ACC112 (cell line): ENCODE measurements at regions not wholly inside any gene's neighbourhood (a gene's known extent, or its start where the extent isn't known, plus 50 kb on each side); places are given as distances from the start of the nearest gene placed in this dataset.
"Not testable (repeated sequence)": the region's sequence is repeated elsewhere in the genome, so short reads cannot be mapped to it uniquely, and the experiment has no call there.

Experiments
- H2AFZ ChIP-seq: fragments of 200-600 bp; sonication (generic); one replicate; pipeline ENCODE4 v1.6.0; 2017; ENCODE audit warnings: antibody characterized with exemption, low read length; ENCODE audit not compliant: unreplicated experiment
- H3K27ac ChIP-seq: fragments of 200-600 bp; sonication (generic); 2 replicates; pipeline ENCODE4 v1.5.1; 2014; ENCODE audit warnings: low read depth, mild to moderate bottlenecking, antibody characterized with exemption, low read length, moderate library complexity
- H3K27me3 ChIP-seq: fragments of 200-600 bp; sonication (generic); 2 replicates; pipeline ENCODE4 v1.6.1; 2014; ENCODE audit warnings: mild to moderate bottlenecking, antibody characterized with exemption, low read length, moderate library complexity, mixed read lengths; ENCODE audit not compliant: insufficient read depth
- H3K36me3 ChIP-seq: fragments of 200-600 bp; sonication (generic); 2 replicates; pipeline ENCODE4 v1.6.1; 2016; ENCODE audit warnings: mild to moderate bottlenecking, antibody characterized with exemption, low read length, moderate library complexity, mixed read lengths; ENCODE audit not compliant: insufficient read depth
- H3K4me1 ChIP-seq: fragments of 200-600 bp; sonication (generic); one replicate; pipeline ENCODE4 v1.6.1; 2016; ENCODE audit warnings: low read length, mixed read lengths; ENCODE audit not compliant: insufficient read depth, unreplicated experiment, control insufficient read depth
- H3K4me3 ChIP-seq: fragments of 200-600 bp; sonication (generic); 2 replicates; pipeline ENCODE4 v1.5.1; 2014; ENCODE audit warnings: mild to moderate bottlenecking, low read depth, low read length
- H3K79me2 ChIP-seq: fragments of 200-600 bp; sonication (generic); one replicate; pipeline ENCODE4 v1.6.0; 2016; ENCODE audit warnings: low read length; ENCODE audit not compliant: control insufficient read depth, unreplicated experiment, insufficient read depth

GRCh38 chr16:10272250-10272854, 90.1 kb upstream of the GRIN2A start:
- H3K4me3 ChIP-seq, H3K36me3 ChIP-seq, H3K27me3 ChIP-seq, H3K27ac ChIP-seq, H3K4me1 ChIP-seq, H2AFZ ChIP-seq, H3K79me2 ChIP-seq: not testable (repeated sequence)

GRCh38 chr16:10275214-10275996, 93.2 kb upstream of the GRIN2A start:
- H3K36me3 ChIP-seq, H3K27ac ChIP-seq, H3K4me3 ChIP-seq, H3K79me2 ChIP-seq, H3K27me3 ChIP-seq, H2AFZ ChIP-seq, H3K4me1 ChIP-seq: not testable (repeated sequence)

- Histone ChIP-seq H3K4me3 (no peak overlapping the region), H3K36me3 (no peaks in the 10 kb centered on the region), H3K27me3 (no peaks in the 10 kb centered on the region), H2AFZ (no peak overlapping the region), H3K79me2 (no peaks in the 10 kb centered on the region), H3K4me1 (no peaks in the 10 kb centered on the region), H3K27ac (no peak overlapping the region)
Measured at GRCh38 chr16:10277597-10277996, 95.4 kb upstream of the GRIN2A start.

- Histone ChIP-seq H3K27ac (no peak overlapping the region), H3K4me3 (no peak overlapping the region), H3K36me3 (no peaks in the 10 kb centered on the region), H3K4me1 (no peaks in the 10 kb centered on the region), H3K27me3 (no peaks in the 10 kb centered on the region), H2AFZ (no peak overlapping the region), H3K79me2 (no peaks in the 10 kb centered on the region)
Measured at GRCh38 chr16:10280262-10281170, 98.3 kb upstream of the GRIN2A start.

GRCh38 chr16:10282367-10282766, 100.1 kb upstream of the GRIN2A start:
- no peaks in the 10 kb centered on the region for H3K27me3 ChIP-seq
- no peak overlapping the region for H3K4me3 ChIP-seq
- no peak overlapping the region for H3K27ac ChIP-seq
- no peaks in the 10 kb centered on the region for H3K79me2 ChIP-seq
- H3K36me3 ChIP-seq: no peaks in the 10 kb centered on the region
- no peaks in the 10 kb centered on the region for H3K4me1 ChIP-seq
- no peak overlapping the region for H2AFZ ChIP-seq

GRCh38 chr16:10283246-10283645, 101.0 kb upstream of the GRIN2A start:
- H3K36me3 ChIP-seq, H3K27ac ChIP-seq, H3K79me2 ChIP-seq, H2AFZ ChIP-seq, H3K4me1 ChIP-seq, H3K4me3 ChIP-seq, H3K27me3 ChIP-seq: not testable (repeated sequence)

GRCh38 chr16:10290467-10291105, 95.3 kb upstream of the ATF7IP2 start:
- H3K36me3 ChIP-seq, H3K27ac ChIP-seq, H3K27me3 ChIP-seq, H3K4me1 ChIP-seq, H2AFZ ChIP-seq, H3K4me3 ChIP-seq, H3K79me2 ChIP-seq: not testable (repeated sequence)

- H3K79me2 ChIP-seq, H3K27me3 ChIP-seq, H3K4me3 ChIP-seq, H3K4me1 ChIP-seq, H2AFZ ChIP-seq, H3K36me3 ChIP-seq, H3K27ac ChIP-seq: not testable (repeated sequence)
Measured at GRCh38 chr16:10292197-10292596, 93.7 kb upstream of the ATF7IP2 start.

GRCh38 chr16:10292976-10293375, 92.9 kb upstream of the ATF7IP2 start:
- H3K27me3 ChIP-seq, H2AFZ ChIP-seq, H3K4me3 ChIP-seq, H3K27ac ChIP-seq, H3K4me1 ChIP-seq, H3K79me2 ChIP-seq, H3K36me3 ChIP-seq: not testable (repeated sequence)

GRCh38 chr16:10294153-10294552, 91.7 kb upstream of the ATF7IP2 start:
- H2AFZ ChIP-seq, H3K36me3 ChIP-seq, H3K27ac ChIP-seq, H3K4me3 ChIP-seq, H3K27me3 ChIP-seq, H3K4me1 ChIP-seq, H3K79me2 ChIP-seq: not testable (repeated sequence)
